ENCODE measurements at regions not wholly inside any gene's neighbourhood (a gene's known extent, or its start where the extent isn't known, plus 50 kb on each side); places are given as distances from the start of the nearest gene placed in this dataset.

DNA sequence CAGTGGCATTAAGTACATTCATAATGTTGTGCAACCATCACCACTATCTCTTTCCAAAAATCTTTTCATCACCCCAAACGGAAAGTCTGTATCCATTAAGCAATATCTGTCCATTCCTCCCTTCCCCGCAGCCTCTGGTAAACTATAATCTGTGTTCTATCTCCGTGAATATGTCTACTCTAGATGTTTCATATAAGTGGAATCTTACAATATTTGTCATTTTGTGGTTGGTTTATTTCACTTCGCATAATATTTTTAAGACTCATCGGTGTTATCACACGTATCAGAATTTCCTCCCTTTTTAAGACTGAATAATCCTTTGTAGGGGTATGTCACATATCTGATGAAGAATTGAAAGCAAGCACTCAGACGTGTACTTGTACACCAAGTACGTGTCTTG is 86.0 kb upstream of the FGFR2 start:
- H3K4me2 ChIP-seq (ENCODE audit: low read depth, low read length), result no peak overlapping the region
- H3K4ac ChIP-seq (ENCODE audit: low read depth, low read length), result no peak overlapping the region
- BruUV-seq (replicated peaks), result no TSS peak
- no peak overlapping the region for H2BK15ac ChIP-seq (ENCODE audit: low read depth, low read length)
- no peaks in the 10 kb centered on the region for H3K79me1 ChIP-seq (ENCODE audit: low read depth in 1 of 2, low read length in 2 of 2)
- ChIA-PET CTCF (no interaction called here), POLR2A (ENCODE audit: unreplicated experiment) (no interaction called here)
- H3K18ac ChIP-seq (ENCODE audit: low read depth, low read length), result no peak overlapping the region
- no peak overlapping the region for H3K4me3 ChIP-seq (ENCODE audit: insufficient read depth, low read depth, low read length)
- no peak overlapping the region for H4K8ac ChIP-seq (ENCODE audit: low read depth in 2 of 2, low read length in 2 of 2)
- WGBS, 2 experiments (ENCODE audit: extremely low coverage in 2 of 2, insufficient read length in 1 of 2), result no CpG with 5 or more reads among the region's 8 CpGs
- H3K56ac ChIP-seq (ENCODE audit: extremely low read depth, insufficient read depth, low read length), result no peak overlapping the region
- H3K36me3 ChIP-seq (ENCODE audit: control insufficient read depth, insufficient read depth, low read length), result no peaks in the 10 kb centered on the region
- H3K4me1 ChIP-seq (ENCODE audit: control insufficient read depth, insufficient read depth, low read length), result no peaks in the 10 kb centered on the region
- H2BK120ac ChIP-seq (ENCODE audit: low read depth, low read length), result no peak overlapping the region
- H2AK5ac ChIP-seq (ENCODE audit: low read depth, low read length), result no peak overlapping the region
- H3K9ac ChIP-seq (ENCODE audit: low read depth, low read length), result no peak overlapping the region
- no peak overlapping the region for H2AFZ ChIP-seq (replicated peaks; ENCODE audit: low read length, poor library complexity)
- no peaks in the 10 kb centered on the region for H3K27me3 ChIP-seq (ENCODE audit: control insufficient read depth, insufficient read depth, low read length)
- ATAC-seq (ENCODE audit: low read depth), result no peak
- no peak overlapping the region for H4K91ac ChIP-seq (ENCODE audit: insufficient read depth, low read depth, low read length)
- dilution Hi-C loops (cut with HindIII; ENCODE audit: low sequenced_read_pairs, unreplicated experiment) (no loop called here), in situ Hi-C loops (cut with MboI; ENCODE audit: low sequenced_read_pairs) (no loop called here), intact Hi-C loops (cut with micrococcal nuclease) (no loop called here)
- no peak overlapping the region for H4K5ac ChIP-seq (ENCODE audit: low read depth, low read length)
- no peak overlapping the region for H3K14ac ChIP-seq (replicated peaks; ENCODE audit: low read depth, low read length)
- DNase-seq, result no peak
- no peak overlapping the region for H2BK20ac ChIP-seq (ENCODE audit: low read depth, low read length)
- H3K9me1 ChIP-seq (ENCODE audit: insufficient read depth, low read length), result no peaks in the 10 kb centered on the region
- no peak for TF ChIP-seq SMC3 (IDR thresholded peaks at IDR 0.05; ENCODE audit: low read depth, low read length)
- TF ChIP-seq CHD1 (IDR thresholded peaks at IDR 0.05; ENCODE audit: low read depth, low read length), result no peak
- no peak for TF ChIP-seq MAFK (IDR thresholded peaks at IDR 0.05; ENCODE audit: low read depth, low read length)
- no peak for TF ChIP-seq RFX5 (IDR thresholded peaks at IDR 0.05; ENCODE audit: low read depth, low read length)
- TF ChIP-seq FOS (IDR thresholded peaks at IDR 0.05; ENCODE audit: low read depth, low read length), result no peak
- TF ChIP-seq CTCF (conservative IDR thresholded peaks at IDR 0.05; ENCODE audit: low read depth, low read length), result no peak
- no peak for TF ChIP-seq POLR2A (IDR thresholded peaks at IDR 0.05; ENCODE audit: low read depth, low read length)
- TF ChIP-seq, protein P1, sequence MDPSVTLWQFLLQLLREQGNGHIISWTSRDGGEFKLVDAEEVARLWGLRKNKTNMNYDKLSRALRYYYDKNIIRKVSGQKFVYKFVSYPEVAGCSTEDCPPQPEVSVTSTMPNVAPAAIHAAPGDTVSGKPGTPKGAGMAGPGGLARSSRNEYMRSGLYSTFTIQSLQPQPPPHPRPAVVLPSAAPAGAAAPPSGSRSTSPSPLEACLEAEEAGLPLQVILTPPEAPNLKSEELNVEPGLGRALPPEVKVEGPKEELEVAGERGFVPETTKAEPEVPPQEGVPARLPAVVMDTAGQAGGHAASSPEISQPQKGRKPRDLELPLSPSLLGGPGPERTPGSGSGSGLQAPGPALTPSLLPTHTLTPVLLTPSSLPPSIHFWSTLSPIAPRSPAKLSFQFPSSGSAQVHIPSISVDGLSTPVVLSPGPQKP (IDR thresholded peaks at IDR 0.05; ENCODE audit: borderline replicate concordance, low read depth, low read length), result no peak
- no peak for TF ChIP-seq USF2 (IDR thresholded peaks at IDR 0.05; ENCODE audit: low read depth, low read length)
- no peak for TF ChIP-seq NFE2L2 (IDR thresholded peaks at IDR 0.05; ENCODE audit: low read depth, low read length)
- TF ChIP-seq BHLHE40 (IDR thresholded peaks at IDR 0.05; ENCODE audit: low read depth, low read length), result no peak
- TF ChIP-seq CEBPB (IDR thresholded peaks at IDR 0.05; ENCODE audit: low read depth, low read length), result no peak
- TF ChIP-seq RCOR1 (IDR thresholded peaks at IDR 0.05; ENCODE audit: insufficient replicate concordance, low read length), result no peak
- TF ChIP-seq MXI1 (IDR thresholded peaks at IDR 0.05; ENCODE audit: borderline replicate concordance, low read depth, low read length), result no peak
- TF ChIP-seq MAZ (IDR thresholded peaks at IDR 0.05; ENCODE audit: borderline replicate concordance, low read depth, low read length), result no peak
- TF ChIP-seq RAD21 (IDR thresholded peaks at IDR 0.05; ENCODE audit: low read length), result no peak
- H2AK9ac ChIP-seq (replicated peaks; ENCODE audit: low read depth, low read length, poor library complexity), result no peak overlapping the region
- H3K27ac ChIP-seq (ENCODE audit: insufficient read depth, low read length), result no peak overlapping the region
- no peaks in the 10 kb centered on the region for H4K20me1 ChIP-seq (ENCODE audit: insufficient read depth, low read length)
- H2BK5ac ChIP-seq (ENCODE audit: low read depth, low read length, poor library complexity, severe bottlenecking), result no peak overlapping the region
- peaks cover 7% of the 10 kb centered on the region; the same call in 1 of the 2 replicates for H3K9me3 ChIP-seq (ENCODE audit: control insufficient read depth, insufficient read depth, low read length)
- no peak overlapping the region for H3K23ac ChIP-seq (ENCODE audit: low read depth, low read length)

Data from IMR-90 (cell line).